H9 (cell line): ENCODE measurements at regions not wholly inside any gene's neighbourhood (a gene's known extent, or its start where the extent isn't known, plus 50 kb on each side); places are given as distances from the start of the nearest gene placed in this dataset.

Experiments
- DNase-seq: peaks from one replicate; pipeline ENCODE4 v3.0.0-alpha.2; 2017
- H2AFZ ChIP-seq: one replicate; pipeline ENCODE4 v1.6.1; 2013; ENCODE audit warnings: mild to moderate bottlenecking, low read length, control low read depth, moderate library complexity
- H2AK5ac ChIP-seq: 2 replicates; pipeline ENCODE4 v1.6.1; 2013; ENCODE audit warnings: low read length, control low read depth, mixed read lengths; ENCODE audit not compliant: insufficient read length
- H2BK120ac ChIP-seq: one replicate; pipeline ENCODE4 v1.6.1; 2013; ENCODE audit warnings: low read depth, mild to moderate bottlenecking, low read length, control low read depth, inconsistent platforms; ENCODE audit not compliant: poor library complexity, severe bottlenecking
- H2BK12ac ChIP-seq: 2 replicates; pipeline ENCODE4 v1.6.1; 2013; ENCODE audit warnings: low read length, control low read depth, mixed read lengths, low read depth; ENCODE audit not compliant: insufficient read length
- H2BK15ac ChIP-seq: 2 replicates; pipeline ENCODE4 v1.6.1; 2013; ENCODE audit warnings: low read depth, low read length, control low read depth
- H2BK20ac ChIP-seq: one replicate; pipeline ENCODE4 v1.6.1; 2013; ENCODE audit warnings: low read depth, mild to moderate bottlenecking, low read length, control low read depth, inconsistent platforms; ENCODE audit not compliant: poor library complexity, severe bottlenecking
- H2BK5ac ChIP-seq: 2 replicates; pipeline ENCODE4 v1.6.1; 2013; ENCODE audit warnings: low read length, control low read depth, mixed read lengths; ENCODE audit not compliant: insufficient read length
- H3K14ac ChIP-seq: 2 replicates; pipeline ENCODE4 v1.6.1; 2013; ENCODE audit warnings: low read length, control low read depth; ENCODE audit not compliant: insufficient read depth
- H3K18ac ChIP-seq: 2 replicates; pipeline ENCODE4 v1.6.1; 2013; ENCODE audit warnings: low read depth, mild to moderate bottlenecking, mixed read lengths, low read length, control low read depth; ENCODE audit not compliant: insufficient read length
- H3K23ac ChIP-seq: 2 replicates; pipeline ENCODE4 v1.6.1; 2013; ENCODE audit warnings: low read length, control low read depth, mixed read lengths, low read depth; ENCODE audit not compliant: insufficient read length
- H3K23me2 ChIP-seq: 2 replicates; pipeline ENCODE4 v1.6.1; 2013; ENCODE audit warnings: low read depth, mild to moderate bottlenecking, mixed read lengths, low read length, control low read depth; ENCODE audit not compliant: insufficient read length, poor library complexity, severe bottlenecking
- H3K27ac ChIP-seq: 2 replicates; pipeline ENCODE4 v1.5.1; 2013; ENCODE audit warnings: low read length, control low read depth, mixed read lengths, low read depth; ENCODE audit not compliant: insufficient read length
- H3K27me3 ChIP-seq: 2 replicates; pipeline ENCODE4 v1.6.1; 2013; ENCODE audit warnings: low read length, control low read depth, inconsistent platforms; ENCODE audit not compliant: insufficient read depth
- H3K4ac ChIP-seq: 2 replicates; pipeline ENCODE4 v1.6.1; 2013; ENCODE audit warnings: low read depth, mild to moderate bottlenecking, control low read depth, inconsistent platforms, low read length, moderate library complexity
- H3K4me1 ChIP-seq: 2 replicates; pipeline ENCODE4 v1.6.1; 2013; ENCODE audit warnings: low read length, control low read depth, inconsistent platforms; ENCODE audit not compliant: insufficient read depth
- H3K4me2 ChIP-seq: 2 replicates; pipeline ENCODE4 v1.6.1; 2013; ENCODE audit warnings: low read length, control low read depth, mixed read lengths; ENCODE audit not compliant: insufficient read length, insufficient read depth
- H3K56ac ChIP-seq: 2 replicates; pipeline ENCODE4 v1.6.1; 2013; ENCODE audit warnings: low read depth, mild to moderate bottlenecking, mixed read lengths, low read length, control low read depth; ENCODE audit not compliant: insufficient read length
- H3K79me1 ChIP-seq: 2 replicates; pipeline ENCODE4 v1.6.1; 2013; ENCODE audit warnings: low read depth, mild to moderate bottlenecking, moderate library complexity, low read length, control low read depth, inconsistent platforms; ENCODE audit not compliant: insufficient read depth, poor library complexity, severe bottlenecking
- H3K79me2 ChIP-seq: 2 replicates; pipeline ENCODE4 v1.6.1; 2013; ENCODE audit warnings: low read length, control low read depth, inconsistent platforms; ENCODE audit not compliant: insufficient read depth
- H3K9ac ChIP-seq: 2 replicates; pipeline ENCODE4 v1.6.1; 2013; ENCODE audit warnings: low read length, control low read depth, mixed read lengths; ENCODE audit not compliant: insufficient read length; ENCODE audit errors: extremely low read depth
- H3K9me3 ChIP-seq: one replicate; pipeline ENCODE4 v1.6.1; 2013; ENCODE audit warnings: low read depth, low read length, inconsistent platforms; ENCODE audit not compliant: control insufficient read depth
- H3T11ph ChIP-seq: one replicate; pipeline ENCODE4 v1.6.1; 2013; ENCODE audit warnings: mild to moderate bottlenecking, low read length, control low read depth, inconsistent platforms
- H4K20me1 ChIP-seq: one replicate; pipeline ENCODE4 v1.6.1; 2013; ENCODE audit not compliant: control insufficient read depth, insufficient read length, insufficient read depth
- H4K5ac ChIP-seq: 2 replicates; pipeline ENCODE4 v1.6.1; 2013; ENCODE audit warnings: low read depth, mild to moderate bottlenecking, mixed read lengths, low read length, control low read depth; ENCODE audit not compliant: insufficient read length
- H4K8ac ChIP-seq: replicated peaks from 2 replicates; pipeline ENCODE4 v1.6.1; 2013; ENCODE audit warnings: low read length, control low read depth, mixed read lengths, low read depth; ENCODE audit not compliant: insufficient read length
- H4K91ac ChIP-seq: 2 replicates; pipeline ENCODE4 v1.6.1; 2013; ENCODE audit warnings: low read depth, mild to moderate bottlenecking, moderate library complexity, mixed read lengths, low read length, control low read depth; ENCODE audit not compliant: insufficient read length
- H3K27ac Mint-ChIP-seq, 3 experiments: 2 replicates in 2 of 3; 3 replicates in 1 of 3; pipeline ENCODE4 v1.8.0; 2020 to 2021; ENCODE audit warnings: mixed read lengths in 3 of 3, mild to moderate bottlenecking in 1 of 3, moderate library complexity in 1 of 3
- H3K27me3 Mint-ChIP-seq: 2 replicates; pipeline ENCODE4 v1.8.0; 2021; ENCODE audit warnings: low read depth, mild to moderate bottlenecking, moderate library complexity, mixed read lengths
- H3K36me3 Mint-ChIP-seq, 3 experiments: 2 replicates in 2 of 3; 3 replicates in 1 of 3; pipeline ENCODE4 v1.8.0; 2020 to 2021; ENCODE audit warnings: low read depth in 3 of 3, mixed read lengths in 3 of 3; ENCODE audit not compliant: insufficient read depth in 1 of 3
- H3K4me1 Mint-ChIP-seq, 2 experiments: 2 replicates each; pipeline ENCODE4 v1.8.0; 2020; ENCODE audit warnings: mixed read lengths in 2 of 2
- H3K4me3 Mint-ChIP-seq, 2 experiments: 2 replicates in 1 of 2; 3 replicates in 1 of 2; pipeline ENCODE4 v1.8.0; 2020 to 2021; ENCODE audit warnings: mild to moderate bottlenecking in 2 of 2, mixed read lengths in 2 of 2, moderate library complexity in 1 of 2
- H3K9me3 Mint-ChIP-seq, 2 experiments: 2 replicates in 1 of 2; 3 replicates in 1 of 2; pipeline ENCODE4 v1.8.0; 2020; ENCODE audit warnings: mild to moderate bottlenecking in 2 of 2, mixed read lengths in 2 of 2, moderate library complexity in 1 of 2
- CTCF ChIP-seq: fragments of 200-600 bp; sonication (generic); conservative IDR thresholded peaks from 3 replicates; pipeline ENCODE4 v1.8.0; 2021; ENCODE audit warnings: antibody characterized with exemption, mild to moderate bottlenecking
- WGBS: extraction: QIAGEN DNeasy Blood & Tissue Kit; methylation state at CpG from one replicate; pipeline ENCODE4 v1.1.7; 2013; ENCODE audit warnings: missing lambda C conversion rate, low lambda C conversion rate, mixed read lengths; ENCODE audit not compliant: insufficient read length; ENCODE audit errors: extremely low coverage; 5-methylcytosine and 5-hydroxymethylcytosine counted together

- H3K9me3 ChIP-seq = peaks cover 82% of the 10 kb centered on the region
- no peak overlapping the region for H3T11ph ChIP-seq
Measured at GRCh38 chr14:105913221-105913620, 386.8 kb downstream of the TMEM121 start.

More at GRCh38 chr14:105913221-105913620, 386.8 kb downstream of the TMEM121 start:
- Histone ChIP-seq H3K18ac (no peak overlapping the region), H3K27me3 (no peaks in the 10 kb centered on the region), H3K14ac (no peak overlapping the region), H2BK5ac (no peak overlapping the region), H3K4me2 (no peak overlapping the region), H3K56ac (no peak overlapping the region), H3K27ac (no peak overlapping the region), H4K5ac (no peak overlapping the region), H3K4me1 (no peaks in the 10 kb centered on the region), H4K8ac (no peak overlapping the region), H2BK20ac (no peak overlapping the region), H2BK12ac (no peak overlapping the region), H2BK120ac (no peak overlapping the region), H3K23ac (no peak overlapping the region), H2AK5ac (no peak overlapping the region), H3K23me2 (no peaks in the 10 kb centered on the region), H3K79me1 (no peaks in the 10 kb centered on the region), H4K20me1 (no peaks in the 10 kb centered on the region), H2BK15ac (no peak overlapping the region), H3K4ac (no peak overlapping the region), H3K9ac (no peak overlapping the region), H3K79me2 (no peaks in the 10 kb centered on the region), H2AFZ (no peak overlapping the region), H4K91ac (no peak overlapping the region)
- H3K4me3 Mint-ChIP-seq = no peak overlapping the region
- H3K36me3 Mint-ChIP-seq = peaks cover 3 to 25% (median 14%) of the 10 kb centered on the region in 3 experiments; a peak in 5 of 7 replicates
- no peaks in the 10 kb centered on the region; the same call in 1 of the 2 replicates for H3K27me3 Mint-ChIP-seq
- no peak for DNase-seq
- no peak overlapping the region for H3K27ac Mint-ChIP-seq
- no peaks in the 10 kb centered on the region for H3K4me1 Mint-ChIP-seq
- H3K9me3 Mint-ChIP-seq = peaks cover 83 to 93% of the 10 kb centered on the region in 2 experiments
- TF ChIP-seq CTCF = no peak
- WGBS = no CpG with 5 or more reads among the region's 9 CpGs
